ENCODE measurements at regions not wholly inside any gene's neighbourhood (a gene's known extent, or its start where the extent isn't known, plus 50 kb on each side); places are given as distances from the start of the nearest gene placed in this dataset.
"Not testable (repeated sequence)": the region's sequence is repeated elsewhere in the genome, so short reads cannot be mapped to it uniquely, and the experiment has no call there.

DNA sequence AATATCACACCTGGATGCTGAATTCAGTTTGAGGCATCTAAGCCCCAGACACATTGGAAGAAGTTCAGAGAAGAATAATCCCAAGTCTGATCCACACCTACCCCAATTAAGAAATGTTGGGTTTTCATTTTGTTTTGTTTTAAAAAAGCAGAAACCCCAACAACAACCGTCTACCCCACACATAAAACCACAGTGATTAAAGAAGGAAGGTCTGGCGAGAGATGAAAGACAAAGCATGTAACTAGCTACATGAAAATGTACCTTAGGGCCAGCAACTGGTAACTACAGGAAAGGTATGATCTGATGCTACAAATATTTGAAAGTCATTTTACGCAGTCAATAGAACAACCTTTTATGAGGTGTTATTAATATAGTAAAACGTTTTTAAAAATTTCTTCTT is 1112.3 kb downstream of the GATA3 start:
- H3K9ac ChIP-seq (ENCODE audit: low read length) = no peak overlapping the region
- H3K79me2 ChIP-seq (ENCODE audit: control insufficient read depth, insufficient read depth, low read length) = no peaks in the 10 kb centered on the region
- DNase-seq = no peak
- no peak overlapping the region for H2BK120ac ChIP-seq (ENCODE audit: low read depth, low read length)
- no peak overlapping the region for H3K4ac ChIP-seq (ENCODE audit: low read depth, low read length)
- H2BK15ac ChIP-seq (replicated peaks; ENCODE audit: low read depth) = no peak overlapping the region
- no peak overlapping the region for H3K4me3 ChIP-seq (ENCODE audit: low read length)
- H4K8ac ChIP-seq (ENCODE audit: low read depth, low read length) = no peak overlapping the region
- no CpG with 5 or more reads among the region's 4 CpGs for WGBS (ENCODE audit: extremely low coverage, insufficient coverage, low lambda C conversion rate)
- no peak overlapping the region for H3K56ac ChIP-seq (ENCODE audit: low read length)
- no peak overlapping the region for H3K18ac ChIP-seq (ENCODE audit: low read length)
- no peaks in the 10 kb centered on the region for H3K36me3 ChIP-seq (ENCODE audit: control insufficient read depth, insufficient read depth, low read length)
- no peak overlapping the region for H3K27ac ChIP-seq (ENCODE audit: low read depth, low read length)
- no peaks in the 10 kb centered on the region for H3K4me1 ChIP-seq (ENCODE audit: control insufficient read depth, low read depth, low read length)
- H3K23ac ChIP-seq (ENCODE audit: low read length) = no peak overlapping the region
- no peaks in the 10 kb centered on the region for H3K27me3 ChIP-seq (ENCODE audit: insufficient read depth, low read length, poor library complexity)
- H2AK5ac ChIP-seq (ENCODE audit: low read length) = no peak overlapping the region
- H2BK5ac ChIP-seq (ENCODE audit: low read length) = no peak overlapping the region
- no peak overlapping the region for H4K5ac ChIP-seq (ENCODE audit: low read length)
- H3K4me2 ChIP-seq (ENCODE audit: low read length) = no peak overlapping the region
- no peaks in the 10 kb centered on the region for H3K79me1 ChIP-seq (ENCODE audit: low read length)

- Histone ChIP-seq H4K8ac (ENCODE audit: low read depth, low read length) (no peak overlapping the region), H2BK5ac (ENCODE audit: low read length) (no peak overlapping the region), H3K27me3 (ENCODE audit: insufficient read depth, low read length, poor library complexity) (no peaks in the 10 kb centered on the region), H3K36me3 (ENCODE audit: control insufficient read depth, insufficient read depth, low read length) (no peaks in the 10 kb centered on the region), H3K23ac (ENCODE audit: low read length) (no peak overlapping the region), H3K9ac (ENCODE audit: low read length) (no peak overlapping the region), H3K4me3 (ENCODE audit: low read length) (no peak overlapping the region), H3K4ac (ENCODE audit: low read depth, low read length) (no peak overlapping the region), H3K79me1 (ENCODE audit: low read length) (no peaks in the 10 kb centered on the region), H3K4me2 (ENCODE audit: low read length) (no peak overlapping the region), H3K27ac (ENCODE audit: low read depth, low read length) (no peak overlapping the region), H3K18ac (ENCODE audit: low read length) (no peak overlapping the region), H3K4me1 (ENCODE audit: control insufficient read depth, low read depth, low read length) (no peaks in the 10 kb centered on the region), H4K5ac (ENCODE audit: low read length) (no peak overlapping the region), H2BK120ac (ENCODE audit: low read depth, low read length) (no peak overlapping the region), H2BK15ac (replicated peaks; ENCODE audit: low read depth) (no peak overlapping the region), H3K79me2 (ENCODE audit: control insufficient read depth, insufficient read depth, low read length) (no peaks in the 10 kb centered on the region), H2AK5ac (ENCODE audit: low read length) (no peak overlapping the region), H3K56ac (ENCODE audit: low read length) (no peak overlapping the region)
- no CpG with 5 or more reads among the region's 1 CpG for WGBS (ENCODE audit: extremely low coverage, insufficient coverage, low lambda C conversion rate)
- no peak for DNase-seq
Observed at GRCh38 chr10:9172276-9172675, 1117.8 kb downstream of the GATA3 start.

DNA sequence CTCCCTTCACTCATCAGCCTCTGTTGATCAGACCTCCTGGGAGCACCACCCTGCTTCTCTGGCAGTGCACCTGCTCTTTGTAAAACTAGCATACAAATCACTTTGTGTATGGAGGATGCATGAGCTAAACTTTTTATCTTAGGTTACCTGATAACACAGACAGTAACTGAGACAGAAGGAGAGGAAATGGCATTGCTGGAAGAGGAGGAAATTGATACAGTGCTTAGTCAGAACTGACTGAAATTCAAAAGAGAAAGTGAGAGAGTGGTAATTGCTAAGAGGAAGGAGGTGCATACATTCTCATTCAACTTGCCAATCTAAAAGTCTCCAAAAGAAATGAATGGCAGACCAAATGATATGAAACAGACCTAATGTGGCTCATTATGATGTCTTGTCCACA is 1120.7 kb downstream of the GATA3 start:
- no peak overlapping the region for H2AK5ac ChIP-seq (ENCODE audit: low read length)
- DNase-seq = no peak
- H3K79me2 ChIP-seq (ENCODE audit: control insufficient read depth, insufficient read depth, low read length) = no peaks in the 10 kb centered on the region
- H3K4ac ChIP-seq (ENCODE audit: low read depth, low read length) = no peak overlapping the region
- no peaks in the 10 kb centered on the region for H3K36me3 ChIP-seq (ENCODE audit: control insufficient read depth, insufficient read depth, low read length)
- no peaks in the 10 kb centered on the region for H3K27me3 ChIP-seq (ENCODE audit: insufficient read depth, low read length, poor library complexity)
- no peak overlapping the region for H3K18ac ChIP-seq (ENCODE audit: low read length)
- H2BK15ac ChIP-seq (replicated peaks; ENCODE audit: low read depth) = no peak overlapping the region
- no peak overlapping the region for H3K4me2 ChIP-seq (ENCODE audit: low read length)
- no peak overlapping the region for H4K5ac ChIP-seq (ENCODE audit: low read length)
- no peaks in the 10 kb centered on the region for H3K79me1 ChIP-seq (ENCODE audit: low read length)
- no peak overlapping the region for H3K9ac ChIP-seq (ENCODE audit: low read length)
- no peak overlapping the region for H4K8ac ChIP-seq (ENCODE audit: low read depth, low read length)
- H2BK5ac ChIP-seq (ENCODE audit: low read length) = no peak overlapping the region
- no peak overlapping the region for H3K4me3 ChIP-seq (ENCODE audit: low read length)
- no peak overlapping the region for H3K23ac ChIP-seq (ENCODE audit: low read length)
- H2BK120ac ChIP-seq (ENCODE audit: low read depth, low read length) = no peak overlapping the region
- no peaks in the 10 kb centered on the region for H3K4me1 ChIP-seq (ENCODE audit: control insufficient read depth, low read depth, low read length)
- H3K27ac ChIP-seq (ENCODE audit: low read depth, low read length) = no peak overlapping the region
- H3K56ac ChIP-seq (ENCODE audit: low read length) = no peak overlapping the region

- H3K4me3 ChIP-seq (ENCODE audit: low read length); DNase-seq; H3K79me2 ChIP-seq (ENCODE audit: control insufficient read depth, insufficient read depth, low read length); H3K27ac ChIP-seq (ENCODE audit: low read depth, low read length); H3K36me3 ChIP-seq (ENCODE audit: control insufficient read depth, insufficient read depth, low read length); H3K23ac ChIP-seq (ENCODE audit: low read length); H4K8ac ChIP-seq (ENCODE audit: low read depth, low read length); H4K5ac ChIP-seq (ENCODE audit: low read length); H3K4ac ChIP-seq (ENCODE audit: low read depth, low read length); H3K27me3 ChIP-seq (ENCODE audit: insufficient read depth, low read length, poor library complexity); H2BK5ac ChIP-seq (ENCODE audit: low read length); H3K4me1 ChIP-seq (ENCODE audit: control insufficient read depth, low read depth, low read length); H3K9ac ChIP-seq (ENCODE audit: low read length); H2BK15ac ChIP-seq (replicated peaks; ENCODE audit: low read depth); H3K56ac ChIP-seq (ENCODE audit: low read length); H2BK120ac ChIP-seq (ENCODE audit: low read depth, low read length); H3K18ac ChIP-seq (ENCODE audit: low read length); H3K4me2 ChIP-seq (ENCODE audit: low read length); H2AK5ac ChIP-seq (ENCODE audit: low read length); H3K79me1 ChIP-seq (ENCODE audit: low read length): not testable (repeated sequence)
- WGBS (ENCODE audit: extremely low coverage, insufficient coverage, low lambda C conversion rate) = no CpG with 5 or more reads among the region's 48 CpGs
Observed at GRCh38 chr10:9183197-9183880, 1128.9 kb downstream of the GATA3 start.

GRCh38 chr10:9188022-9188810 is 1133.7 kb downstream of the GATA3 start:
- H3K18ac ChIP-seq (ENCODE audit: low read length) = no peak overlapping the region
- no peak for DNase-seq
- WGBS (ENCODE audit: extremely low coverage, insufficient coverage, low lambda C conversion rate) = 100% methylated on average over 2 of the region's 3 CpGs

More at GRCh38 chr10:9188022-9188810, 1133.7 kb downstream of the GATA3 start:
- H3K56ac ChIP-seq (ENCODE audit: low read length) = no peak overlapping the region
- H3K79me2 ChIP-seq (ENCODE audit: control insufficient read depth, insufficient read depth, low read length) = no peaks in the 10 kb centered on the region
- no peak overlapping the region for H3K4ac ChIP-seq (ENCODE audit: low read depth, low read length)
- H4K5ac ChIP-seq (ENCODE audit: low read length) = no peak overlapping the region
- H3K4me3 ChIP-seq (ENCODE audit: low read length) = no peak overlapping the region
- H2BK5ac ChIP-seq (ENCODE audit: low read length) = no peak overlapping the region
- H4K8ac ChIP-seq (ENCODE audit: low read depth, low read length) = no peak overlapping the region
- no peaks in the 10 kb centered on the region for H3K79me1 ChIP-seq (ENCODE audit: low read length)
- no peak overlapping the region for H3K23ac ChIP-seq (ENCODE audit: low read length)
- no peak overlapping the region for H2BK15ac ChIP-seq (replicated peaks; ENCODE audit: low read depth)
- no peak overlapping the region for H2AK5ac ChIP-seq (ENCODE audit: low read length)
- no peaks in the 10 kb centered on the region for H3K36me3 ChIP-seq (ENCODE audit: control insufficient read depth, insufficient read depth, low read length)
- H2BK120ac ChIP-seq (ENCODE audit: low read depth, low read length) = no peak overlapping the region
- no peak overlapping the region for H3K4me2 ChIP-seq (ENCODE audit: low read length)
- no peak overlapping the region for H3K27ac ChIP-seq (ENCODE audit: low read depth, low read length)
- no peaks in the 10 kb centered on the region for H3K4me1 ChIP-seq (ENCODE audit: control insufficient read depth, low read depth, low read length)
- no peak overlapping the region for H3K9ac ChIP-seq (ENCODE audit: low read length)
- no peaks in the 10 kb centered on the region for H3K27me3 ChIP-seq (ENCODE audit: insufficient read depth, low read length, poor library complexity)

Measured in mesendoderm (in vitro differentiated cells).